ENCODE measurements at regions not wholly inside any gene's neighbourhood (a gene's known extent, or its start where the extent isn't known, plus 50 kb on each side); places are given as distances from the start of the nearest gene placed in this dataset.

DNA sequence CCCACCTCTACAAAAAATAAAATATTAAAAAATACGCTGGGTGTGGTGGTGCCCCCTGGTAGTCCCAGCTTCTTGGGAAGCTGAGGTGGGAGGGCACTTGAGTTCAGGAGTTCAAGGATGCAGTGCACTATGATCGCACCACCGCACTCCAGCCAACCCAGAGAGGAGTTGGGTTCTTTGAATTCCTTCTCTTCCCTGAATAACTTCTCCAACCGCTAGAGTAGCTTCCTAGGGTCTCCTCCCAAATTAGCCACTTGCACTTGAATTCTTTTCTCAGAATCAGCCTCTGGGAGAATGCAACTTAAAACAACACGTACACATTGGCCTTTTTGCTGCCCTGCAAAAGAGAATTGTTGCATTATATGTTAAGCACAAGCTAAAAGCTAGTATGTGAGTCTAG, 272.5 kb downstream of the ABHD5 start:
- no peak for TF ChIP-seq EZH2 (IDR thresholded peaks at IDR 0.05; ENCODE audit: borderline replicate concordance, low read length)
- TF ChIP-seq, protein P1, sequence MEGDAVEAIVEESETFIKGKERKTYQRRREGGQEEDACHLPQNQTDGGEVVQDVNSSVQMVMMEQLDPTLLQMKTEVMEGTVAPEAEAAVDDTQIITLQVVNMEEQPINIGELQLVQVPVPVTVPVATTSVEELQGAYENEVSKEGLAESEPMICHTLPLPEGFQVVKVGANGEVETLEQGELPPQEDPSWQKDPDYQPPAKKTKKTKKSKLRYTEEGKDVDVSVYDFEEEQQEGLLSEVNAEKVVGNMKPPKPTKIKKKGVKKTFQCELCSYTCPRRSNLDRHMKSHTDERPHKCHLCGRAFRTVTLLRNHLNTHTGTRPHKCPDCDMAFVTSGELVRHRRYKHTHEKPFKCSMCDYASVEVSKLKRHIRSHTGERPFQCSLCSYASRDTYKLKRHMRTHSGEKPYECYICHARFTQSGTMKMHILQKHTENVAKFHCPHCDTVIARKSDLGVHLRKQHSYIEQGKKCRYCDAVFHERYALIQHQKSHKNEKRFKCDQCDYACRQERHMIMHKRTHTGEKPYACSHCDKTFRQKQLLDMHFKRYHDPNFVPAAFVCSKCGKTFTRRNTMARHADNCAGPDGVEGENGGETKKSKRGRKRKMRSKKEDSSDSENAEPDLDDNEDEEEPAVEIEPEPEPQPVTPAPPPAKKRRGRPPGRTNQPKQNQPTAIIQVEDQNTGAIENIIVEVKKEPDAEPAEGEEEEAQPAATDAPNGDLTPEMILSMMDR (IDR thresholded peaks at IDR 0.05; ENCODE audit: low read length) = no peak
